HEK293 (cell line): ENCODE measurements at regions not wholly inside any gene's neighbourhood (a gene's known extent, or its start where the extent isn't known, plus 50 kb on each side); places are given as distances from the start of the nearest gene placed in this dataset.

Experiments used
- CTCF ChIA-PET: fragments of 350-600 bp; formaldehyde crosslinking; extraction: SDS; loops from one replicate; lab custom pipeline; 2021; ENCODE audit warnings: antibody characterized with exemption; lab: Yijun Ruan, JAX
- POLR2A ChIA-PET: fragments of 300-600 bp; formaldehyde crosslinking; extraction: SDS; loops from one replicate; lab custom pipeline; 2020; ENCODE audit warnings: antibody characterized with exemption, inconsistent platforms; lab: Yijun Ruan, JAX
- H3K27ac ChIP-seq: fragments of 200-500 bp; sonication (Bioruptor generic); 2 replicates; pipeline ENCODE4 v1.5.1; 2014; ENCODE audit warnings: low read depth, low read length, control low read depth, inconsistent platforms; ENCODE audit errors: extremely low read depth
- H3K36me3 ChIP-seq, 2 experiments: fragments of 200-500 bp in 1 of 2; sonication (Bioruptor generic) in 1 of 2; 1 replicate in 1 of 2; 2 replicates in 1 of 2; pipeline ENCODE4 v1.5.1; 2014 to 2017; ENCODE audit warnings: inconsistent platforms in 2 of 2, low read length in 2 of 2; ENCODE audit not compliant: control insufficient read depth in 2 of 2, insufficient read depth in 1 of 2
- H3K4me1 ChIP-seq: fragments of 200-500 bp; sonication (Bioruptor generic); 2 replicates; pipeline ENCODE4 v1.5.1; 2014; ENCODE audit warnings: mild to moderate bottlenecking, low read length, inconsistent platforms; ENCODE audit not compliant: control insufficient read depth, insufficient read depth
- H3K4me3 ChIP-seq: 2 replicates; pipeline ENCODE4 v1.5.1; 2011; ENCODE audit warnings: low read depth, mild to moderate bottlenecking, control low read depth, low read length, moderate library complexity
- H3K9me3 ChIP-seq: fragments of 200-500 bp; sonication (Bioruptor generic); 2 replicates; pipeline ENCODE4 v1.5.1; 2014; ENCODE audit warnings: low read depth, low read length, inconsistent platforms; ENCODE audit not compliant: control insufficient read depth, insufficient read depth
- GLIS1 ChIP-seq: fragments of 450-650 bp; formaldehyde crosslinking; IDR thresholded peaks from 2 replicates; pipeline ENCODE4 v1.5.1; 2016; ENCODE audit warnings: missing biosample characterization, missing genetic modification characterization
- HOXC10 ChIP-seq: sonication (generic); formaldehyde crosslinking; IDR thresholded peaks from 2 replicates; pipeline ENCODE4 v1.8.1; 2023; ENCODE audit warnings: mild to moderate bottlenecking, missing genetic modification reagents
- HOXD13 ChIP-seq: sonication (generic); formaldehyde crosslinking; IDR thresholded peaks from 2 replicates; pipeline ENCODE4 v1.8.0; 2022; ENCODE audit warnings: missing genetic modification reagents, borderline replicate concordance
- PRDM1 ChIP-seq: fragments of 450-650 bp; formaldehyde crosslinking; IDR thresholded peaks from 2 replicates; pipeline ENCODE4; 2016; ENCODE audit warnings: missing biosample characterization, missing genetic modification characterization
- SP3 ChIP-seq: fragments of 450-650 bp; formaldehyde crosslinking; IDR thresholded peaks from 2 replicates; pipeline ENCODE4 v1.5.1; 2016; ENCODE audit warnings: missing biosample characterization, missing genetic modification characterization
- TRIM28 ChIP-seq: IDR thresholded peaks from 2 replicates; pipeline ENCODE4 v1.6.1; 2011; ENCODE audit warnings: low read length, control low read depth, borderline replicate concordance
- YY2 ChIP-seq: fragments of 450-650 bp; formaldehyde crosslinking; IDR thresholded peaks from 2 replicates; pipeline ENCODE4 v1.5.1; 2016; ENCODE audit warnings: missing biosample characterization, missing genetic modification characterization
- ZBTB48 ChIP-seq: fragments of 450-650 bp; formaldehyde crosslinking; IDR thresholded peaks from 2 replicates; pipeline ENCODE4 v1.5.1; 2016; ENCODE audit warnings: missing biosample characterization, missing genetic modification characterization
- ZNF114 ChIP-seq: fragments of 450-650 bp; formaldehyde crosslinking; IDR thresholded peaks from 2 replicates; pipeline ENCODE4 v1.5.0; 2017; ENCODE audit warnings: missing biosample characterization, missing genetic modification characterization
- ZNF157 ChIP-seq: fragments of 450-650 bp; formaldehyde crosslinking; IDR thresholded peaks from 2 replicates; pipeline ENCODE4 v1.5.1; 2016; ENCODE audit warnings: missing biosample characterization, missing genetic modification characterization
- ZNF19 ChIP-seq: fragments of 450-650 bp; formaldehyde crosslinking; IDR thresholded peaks from 2 replicates; pipeline ENCODE4; 2016; ENCODE audit warnings: missing biosample characterization, missing genetic modification characterization, low read depth
- ZNF211 ChIP-seq: fragments of 450-650 bp; formaldehyde crosslinking; IDR thresholded peaks from 2 replicates; pipeline ENCODE4 v1.5.1; 2016; ENCODE audit warnings: low read depth, missing biosample characterization, missing genetic modification characterization
- ZNF24 ChIP-seq: fragments of 450-650 bp; formaldehyde crosslinking; IDR thresholded peaks from 2 replicates; pipeline ENCODE4 v1.5.1; 2016; ENCODE audit warnings: missing biosample characterization, missing genetic modification characterization
- ZNF324 ChIP-seq: fragments of 450-650 bp; formaldehyde crosslinking; IDR thresholded peaks from 2 replicates; pipeline ENCODE4 v1.5.1; 2016; ENCODE audit warnings: missing biosample characterization, missing genetic modification characterization
- ZNF366 ChIP-seq: fragments of 450-650 bp; formaldehyde crosslinking; conservative IDR thresholded peaks from 2 replicates; pipeline ENCODE4 v1.5.1; 2016; ENCODE audit warnings: missing biosample characterization, missing genetic modification characterization
- ZNF560 ChIP-seq: fragments of 450-650 bp; formaldehyde crosslinking; IDR thresholded peaks from 2 replicates; pipeline ENCODE4 v1.5.1; 2017; ENCODE audit warnings: missing biosample characterization, missing genetic modification characterization, borderline replicate concordance
- ZNF561 ChIP-seq: fragments of 450-650 bp; IDR thresholded peaks from 2 replicates; pipeline ENCODE4 v1.5.1; 2018; ENCODE audit warnings: missing biosample characterization, missing genetic modification characterization, borderline replicate concordance
- ZNF571 ChIP-seq: fragments of 450-650 bp; formaldehyde crosslinking; IDR thresholded peaks from 2 replicates; pipeline ENCODE4 v1.5.0; 2017; ENCODE audit warnings: missing biosample characterization, missing genetic modification characterization
- ZNF585B ChIP-seq: fragments of 450-650 bp; formaldehyde crosslinking; IDR thresholded peaks from 2 replicates; pipeline ENCODE4 v1.5.1; 2016; ENCODE audit warnings: missing biosample characterization, missing genetic modification characterization
- ZNF791 ChIP-seq: fragments of 450-650 bp; formaldehyde crosslinking; IDR thresholded peaks from 2 replicates; pipeline ENCODE4 v1.5.1; 2016; ENCODE audit warnings: missing biosample characterization, missing genetic modification characterization
- TF ChIP-seq, protein P1 (sequence below): fragments of 450-650 bp; formaldehyde crosslinking; optimal IDR thresholded peaks from 2 replicates; pipeline ENCODE3; 2016; ENCODE audit warnings: missing biosample characterization, mild to moderate bottlenecking, missing genetic modification characterization
- TF ChIP-seq, protein P2 (sequence below): fragments of 450-650 bp; formaldehyde crosslinking; IDR thresholded peaks from 2 replicates; pipeline ENCODE4 v1.5.1; 2017; ENCODE audit warnings: missing biosample characterization, missing genetic modification characterization
- TF ChIP-seq, protein P3 (sequence below): fragments of 450-650 bp; formaldehyde crosslinking; IDR thresholded peaks from 2 replicates; pipeline ENCODE4 v1.5.1; 2016; ENCODE audit warnings: missing biosample characterization, missing genetic modification characterization
- TF ChIP-seq, protein P4 (sequence below): fragments of 450-650 bp; formaldehyde crosslinking; IDR thresholded peaks from 2 replicates; pipeline ENCODE4 v1.5.1; 2016; ENCODE audit warnings: missing biosample characterization, missing genetic modification characterization
- TF ChIP-seq, protein P5 (sequence below): fragments of 450-650 bp; formaldehyde crosslinking; IDR thresholded peaks from 2 replicates; pipeline ENCODE4 v1.5.1; 2016; ENCODE audit warnings: missing biosample characterization, missing genetic modification characterization

DNA sequence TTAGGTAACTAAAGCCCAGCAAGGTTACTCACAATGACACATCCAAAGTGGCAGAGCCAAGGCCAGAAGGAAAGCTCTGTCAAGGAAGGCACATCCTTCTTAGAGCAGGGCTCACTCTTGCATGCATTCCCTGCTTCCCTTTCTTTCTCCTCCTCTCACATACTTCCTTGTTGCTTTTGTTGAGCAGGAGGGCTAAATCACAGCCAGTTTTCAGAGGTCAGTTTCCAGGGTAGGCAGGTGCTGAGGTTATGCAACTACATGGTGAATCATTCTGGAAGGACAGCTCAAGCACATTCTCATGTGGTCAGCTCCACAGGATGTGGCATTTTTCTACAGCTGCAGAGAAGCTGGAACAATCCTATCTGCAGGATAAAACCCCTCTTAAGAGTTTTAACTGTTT lies 275.6 kb downstream of the ZNF621 start:
- POLR2A ChIA-PET, result no interaction called here

DNA sequence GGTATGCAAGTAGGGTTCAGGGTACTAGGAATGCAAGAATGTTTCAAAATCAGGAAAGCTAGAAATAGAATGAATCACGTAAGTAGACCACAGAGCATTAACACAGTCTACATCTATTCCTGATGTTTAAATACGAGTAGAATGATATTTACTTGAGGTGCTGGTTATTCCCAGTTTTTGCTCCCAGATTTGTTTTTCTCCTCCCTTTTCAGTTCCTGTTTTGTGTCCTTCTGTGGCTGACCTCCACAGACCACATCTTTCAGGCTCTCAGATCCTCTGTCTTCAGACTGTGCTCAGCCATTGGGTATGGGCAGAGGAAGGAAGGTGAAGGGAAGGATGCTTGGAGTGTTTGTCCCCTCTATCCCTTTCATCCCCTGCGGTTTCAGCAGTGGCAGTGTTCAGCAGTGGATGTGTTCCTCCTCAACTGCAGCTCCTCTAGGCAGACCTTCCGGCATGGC lies 276.6 kb downstream of the ZNF621 start:
- H3K4me3 ChIP-seq, result no peak overlapping the region
- CTCF ChIA-PET, result no interaction called here

More for the DNA sequence above, 275.6 kb downstream of the ZNF621 start:
- no peaks in the 10 kb centered on the region for H3K9me3 ChIP-seq
- TF ChIP-seq PRDM1 (tag by site-specific recombination) (no peak), ZNF211 (no peak), ZNF157 (tag by site-specific recombination) (no peak), HOXC10 (no peak), ZNF571 (tag by site-specific recombination) (no peak), ZNF19 (tag by site-specific recombination) (no peak)
- TF ChIP-seq, all 188 proteins: peak for 0
- Histone ChIP-seq H3K4me3 (no peak overlapping the region), H3K36me3 (no peaks in the 10 kb centered on the region), H3K27ac (no peak overlapping the region), H3K4me1 (no peaks in the 10 kb centered on the region)
- CTCF ChIA-PET, result no interaction called here

DNA sequence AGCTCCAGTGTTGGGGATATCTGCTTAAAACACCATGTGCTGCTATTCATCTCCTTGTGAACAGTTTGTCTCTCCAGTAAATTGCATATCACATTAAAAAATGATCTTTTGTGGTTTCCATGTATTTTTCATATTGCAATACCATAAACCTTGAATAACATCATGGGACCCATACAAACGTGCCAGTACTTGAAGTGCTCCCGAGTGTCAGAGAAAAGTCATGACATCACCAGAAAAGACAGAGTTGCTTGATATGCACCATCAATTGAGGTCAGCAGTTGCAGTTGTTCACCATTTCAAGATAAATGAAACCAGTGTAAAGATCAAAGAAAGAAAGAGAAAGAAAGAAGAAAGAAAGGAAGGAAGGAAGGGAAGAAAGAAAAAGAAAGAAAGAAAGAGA lies 278.6 kb downstream of the ZNF621 start:
- ChIA-PET CTCF (no interaction called here), POLR2A (no interaction called here)
- no peaks in the 10 kb centered on the region for H3K9me3 ChIP-seq
- no peaks in the 10 kb centered on the region for H3K36me3 ChIP-seq
- H3K4me1 ChIP-seq, result no peaks in the 10 kb centered on the region
- H3K4me3 ChIP-seq, result no peak overlapping the region
- no peak overlapping the region for H3K27ac ChIP-seq
- TF ChIP-seq ZNF560 (tag by site-specific recombination), result no peak
- TF ChIP-seq, protein P1, sequence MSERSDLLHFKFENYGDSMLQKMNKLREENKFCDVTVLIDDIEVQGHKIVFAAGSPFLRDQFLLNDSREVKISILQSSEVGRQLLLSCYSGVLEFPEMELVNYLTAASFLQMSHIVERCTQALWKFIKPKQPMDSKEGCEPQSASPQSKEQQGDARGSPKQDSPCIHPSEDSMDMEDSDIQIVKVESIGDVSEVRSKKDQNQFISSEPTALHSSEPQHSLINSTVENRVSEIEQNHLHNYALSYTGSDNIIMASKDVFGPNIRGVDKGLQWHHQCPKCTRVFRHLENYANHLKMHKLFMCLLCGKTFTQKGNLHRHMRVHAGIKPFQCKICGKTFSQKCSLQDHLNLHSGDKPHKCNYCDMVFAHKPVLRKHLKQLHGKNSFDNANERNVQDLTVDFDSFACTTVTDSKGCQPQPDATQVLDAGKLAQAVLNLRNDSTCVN, result no peak
- no peak for TF ChIP-seq GLIS1 (tag by site-specific recombination)
- TF ChIP-seq ZNF24 (tag by site-specific recombination), result no peak
- no peak for TF ChIP-seq ZNF791 (tag by site-specific recombination)
- no peak for TF ChIP-seq ZNF114 (tag by site-specific recombination)
- no peak for TF ChIP-seq ZNF324
- TF ChIP-seq, protein P2, sequence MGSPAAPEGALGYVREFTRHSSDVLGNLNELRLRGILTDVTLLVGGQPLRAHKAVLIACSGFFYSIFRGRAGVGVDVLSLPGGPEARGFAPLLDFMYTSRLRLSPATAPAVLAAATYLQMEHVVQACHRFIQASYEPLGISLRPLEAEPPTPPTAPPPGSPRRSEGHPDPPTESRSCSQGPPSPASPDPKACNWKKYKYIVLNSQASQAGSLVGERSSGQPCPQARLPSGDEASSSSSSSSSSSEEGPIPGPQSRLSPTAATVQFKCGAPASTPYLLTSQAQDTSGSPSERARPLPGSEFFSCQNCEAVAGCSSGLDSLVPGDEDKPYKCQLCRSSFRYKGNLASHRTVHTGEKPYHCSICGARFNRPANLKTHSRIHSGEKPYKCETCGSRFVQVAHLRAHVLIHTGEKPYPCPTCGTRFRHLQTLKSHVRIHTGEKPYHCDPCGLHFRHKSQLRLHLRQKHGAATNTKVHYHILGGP (tag by site-specific recombination), result no peak
- TF ChIP-seq SP3, result no peak
- TF ChIP-seq TRIM28, result no peak
- TF ChIP-seq, protein P3, sequence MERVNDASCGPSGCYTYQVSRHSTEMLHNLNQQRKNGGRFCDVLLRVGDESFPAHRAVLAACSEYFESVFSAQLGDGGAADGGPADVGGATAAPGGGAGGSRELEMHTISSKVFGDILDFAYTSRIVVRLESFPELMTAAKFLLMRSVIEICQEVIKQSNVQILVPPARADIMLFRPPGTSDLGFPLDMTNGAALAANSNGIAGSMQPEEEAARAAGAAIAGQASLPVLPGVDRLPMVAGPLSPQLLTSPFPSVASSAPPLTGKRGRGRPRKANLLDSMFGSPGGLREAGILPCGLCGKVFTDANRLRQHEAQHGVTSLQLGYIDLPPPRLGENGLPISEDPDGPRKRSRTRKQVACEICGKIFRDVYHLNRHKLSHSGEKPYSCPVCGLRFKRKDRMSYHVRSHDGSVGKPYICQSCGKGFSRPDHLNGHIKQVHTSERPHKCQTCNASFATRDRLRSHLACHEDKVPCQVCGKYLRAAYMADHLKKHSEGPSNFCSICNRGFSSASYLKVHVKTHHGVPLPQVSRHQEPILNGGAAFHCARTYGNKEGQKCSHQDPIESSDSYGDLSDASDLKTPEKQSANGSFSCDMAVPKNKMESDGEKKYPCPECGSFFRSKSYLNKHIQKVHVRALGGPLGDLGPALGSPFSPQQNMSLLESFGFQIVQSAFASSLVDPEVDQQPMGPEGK, result no peak
- no peak for TF ChIP-seq ZBTB48
- no peak for TF ChIP-seq YY2 (tag by site-specific recombination)
- TF ChIP-seq, protein P4, sequence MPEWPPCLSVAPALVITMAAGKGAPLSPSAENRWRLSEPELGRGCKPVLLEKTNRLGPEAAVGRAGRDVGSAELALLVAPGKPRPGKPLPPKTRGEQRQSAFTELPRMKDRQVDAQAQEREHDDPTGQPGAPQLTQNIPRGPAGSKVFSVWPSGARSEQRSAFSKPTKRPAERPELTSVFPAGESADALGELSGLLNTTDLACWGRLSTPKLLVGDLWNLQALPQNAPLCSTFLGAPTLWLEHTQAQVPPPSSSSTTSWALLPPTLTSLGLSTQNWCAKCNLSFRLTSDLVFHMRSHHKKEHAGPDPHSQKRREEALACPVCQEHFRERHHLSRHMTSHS (tag by site-specific recombination), result no peak
- no peak for TF ChIP-seq ZNF585B
- TF ChIP-seq ZNF366 (tag by site-specific recombination), result no peak

More for the DNA sequence above, 276.6 kb downstream of the ZNF621 start:
- POLR2A ChIA-PET, result no interaction called here
- Histone ChIP-seq H3K9me3 (no peaks in the 10 kb centered on the region), H3K27ac (no peak overlapping the region), H3K36me3 (no peaks in the 10 kb centered on the region), H3K4me1 (no peaks in the 10 kb centered on the region)
- TF ChIP-seq ZNF561 (tag by site-specific recombination) (no peak), HOXD13 (CRISPR knock-in tag) (no peak)
- TF ChIP-seq, protein P5, sequence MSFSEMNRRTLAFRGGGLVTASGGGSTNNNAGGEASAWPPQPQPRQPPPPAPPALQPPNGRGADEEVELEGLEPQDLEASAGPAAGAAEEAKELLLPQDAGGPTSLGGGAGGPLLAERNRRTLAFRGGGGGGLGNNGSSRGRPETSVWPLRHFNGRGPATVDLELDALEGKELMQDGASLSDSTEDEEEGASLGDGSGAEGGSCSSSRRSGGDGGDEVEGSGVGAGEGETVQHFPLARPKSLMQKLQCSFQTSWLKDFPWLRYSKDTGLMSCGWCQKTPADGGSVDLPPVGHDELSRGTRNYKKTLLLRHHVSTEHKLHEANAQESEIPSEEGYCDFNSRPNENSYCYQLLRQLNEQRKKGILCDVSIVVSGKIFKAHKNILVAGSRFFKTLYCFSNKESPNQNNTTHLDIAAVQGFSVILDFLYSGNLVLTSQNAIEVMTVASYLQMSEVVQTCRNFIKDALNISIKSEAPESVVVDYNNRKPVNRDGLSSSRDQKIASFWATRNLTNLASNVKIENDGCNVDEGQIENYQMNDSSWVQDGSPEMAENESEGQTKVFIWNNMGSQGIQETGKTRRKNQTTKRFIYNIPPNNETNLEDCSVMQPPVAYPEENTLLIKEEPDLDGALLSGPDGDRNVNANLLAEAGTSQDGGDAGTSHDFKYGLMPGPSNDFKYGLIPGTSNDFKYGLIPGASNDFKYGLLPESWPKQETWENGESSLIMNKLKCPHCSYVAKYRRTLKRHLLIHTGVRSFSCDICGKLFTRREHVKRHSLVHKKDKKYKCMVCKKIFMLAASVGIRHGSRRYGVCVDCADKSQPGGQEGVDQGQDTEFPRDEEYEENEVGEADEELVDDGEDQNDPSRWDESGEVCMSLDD (tag by site-specific recombination), result no peak
